Naive B cell (primary cell): ENCODE measurements at regions not wholly inside any gene's neighbourhood (a gene's known extent, or its start where the extent isn't known, plus 50 kb on each side); places are given as distances from the start of the nearest gene placed in this dataset.

Experiments
- ATAC-seq, 2 donors: fragments of 150-1000 bp; cut with Tn5 transposase; 2 replicates each; pipeline ENCODE4 v1.10.0; 2021; ENCODE audit warnings: low read depth in 2 of 2, mild to moderate bottlenecking in 2 of 2, moderate library complexity in 2 of 2
- DNase-seq: peaks from one replicate; pipeline ENCODE4 v3.0.0; 2022
- H3K27ac Mint-ChIP-seq, 6 donors: one replicate each; pipeline ENCODE4 v1.8.0; 2020 to 2022; ENCODE audit warnings: mild to moderate bottlenecking in 6 of 6, mixed read lengths in 6 of 6, moderate library complexity in 5 of 6, inconsistent platforms in 2 of 6
- H3K27me3 Mint-ChIP-seq, 3 donors: one replicate each; pipeline ENCODE4 v1.8.0; 2021 to 2022; ENCODE audit warnings: mixed read lengths in 3 of 3, mild to moderate bottlenecking in 1 of 3
- H3K36me3 Mint-ChIP-seq, 2 donors: one replicate each; pipeline ENCODE4 v1.8.0; 2020 to 2022; ENCODE audit warnings: mixed read lengths in 2 of 2, inconsistent platforms in 1 of 2, mild to moderate bottlenecking in 1 of 2
- H3K4me1 Mint-ChIP-seq, 3 donors: one replicate each; pipeline ENCODE4 v1.8.0; 2020 to 2022; ENCODE audit warnings: mixed read lengths in 3 of 3, inconsistent platforms in 1 of 3, mild to moderate bottlenecking in 1 of 3, moderate library complexity in 1 of 3
- H3K4me3 Mint-ChIP-seq, 8 donors: one replicate each; pipeline ENCODE4 v1.8.0; 2020 to 2022; ENCODE audit warnings: mild to moderate bottlenecking in 8 of 8, mixed read lengths in 8 of 8, moderate library complexity in 8 of 8, inconsistent platforms in 2 of 8
- H3K9me3 Mint-ChIP-seq, 7 donors: one replicate each; pipeline ENCODE4 v1.8.0; 2020 to 2022; ENCODE audit warnings: mixed read lengths in 7 of 7, mild to moderate bottlenecking in 5 of 7, inconsistent platforms in 2 of 7, moderate library complexity in 1 of 7

GRCh38 chr2:14330884-14331283, 301.6 kb upstream of the LRATD1 start:
- no peaks in the 10 kb centered on the region for H3K4me1 Mint-ChIP-seq
- H3K36me3 Mint-ChIP-seq, result no peaks in the 10 kb centered on the region
- peak overlapping the region in 1 of 6 donors; percentile 5 for H3K27ac Mint-ChIP-seq
- ATAC-seq (no peak), DNase-seq (no peak)
- no peak overlapping the region for H3K4me3 Mint-ChIP-seq
- peaks cover 0 to 3% (median 0%) of the 10 kb centered on the region in 3 donors for H3K27me3 Mint-ChIP-seq
- peaks cover 0 to 18% (median 3%) of the 10 kb centered on the region in 7 donors for H3K9me3 Mint-ChIP-seq

DNA sequence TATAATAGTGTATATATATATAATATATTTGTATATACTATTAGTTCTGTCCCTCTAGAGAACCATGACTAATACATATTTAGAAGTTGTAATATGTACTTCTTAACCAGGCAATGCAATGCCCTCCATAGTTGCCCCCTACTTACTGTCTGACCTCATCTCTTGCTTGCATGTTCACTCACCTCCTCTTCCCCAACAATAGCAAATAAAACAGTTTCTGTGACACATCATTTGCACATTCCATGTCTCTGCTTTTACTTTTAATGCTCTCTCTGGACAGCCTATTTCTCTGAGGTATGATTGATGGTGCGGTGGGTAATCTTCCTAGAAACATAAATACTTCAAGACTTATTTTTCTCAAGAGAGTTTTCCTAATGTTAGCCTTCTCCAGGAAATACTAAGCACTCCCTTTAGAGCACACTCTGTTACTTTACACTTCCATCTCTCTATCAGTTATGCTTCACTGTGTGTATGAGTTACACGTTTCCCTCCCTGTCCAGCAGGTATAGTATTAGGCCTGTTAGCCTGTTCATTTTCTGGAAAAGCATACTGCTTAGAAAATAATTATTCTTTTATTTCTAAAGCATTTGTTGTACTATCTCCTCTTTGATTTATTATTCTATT, 295.6 kb upstream of the LRATD1 start:
- ATAC-seq (no peak), DNase-seq (no peak)
- Mint-ChIP-seq H3K36me3 (no peaks in the 10 kb centered on the region), H3K9me3 (peaks cover 0 to 7% (median 2%) of the 10 kb centered on the region in 7 donors), H3K27ac (no peak overlapping the region), H3K4me3 (no peak overlapping the region), H3K4me1 (no peaks in the 10 kb centered on the region), H3K27me3 (no peaks in the 10 kb centered on the region)

- peaks cover 0 to 3% (median 0%) of the 10 kb centered on the region in 7 donors for H3K9me3 Mint-ChIP-seq
- DNase-seq (no peak), ATAC-seq (no peak)
- no peaks in the 10 kb centered on the region for H3K4me1 Mint-ChIP-seq
- no peak overlapping the region for H3K4me3 Mint-ChIP-seq
- no peaks in the 10 kb centered on the region for H3K27me3 Mint-ChIP-seq
- H3K36me3 Mint-ChIP-seq, result no peaks in the 10 kb centered on the region
- H3K27ac Mint-ChIP-seq, result no peak overlapping the region
These were observed 291.8 kb upstream of the LRATD1 start for GRCh38 chr2:14340703-14341102.

- Mint-ChIP-seq H3K4me1 (no peaks in the 10 kb centered on the region), H3K4me3 (no peak overlapping the region), H3K9me3 (peaks cover 0 to 3% (median 0%) of the 10 kb centered on the region in 7 donors), H3K36me3 (no peaks in the 10 kb centered on the region), H3K27ac (no peak overlapping the region), H3K27me3 (no peaks in the 10 kb centered on the region)
- ATAC-seq (no peak), DNase-seq (no peak)
These were observed 290.2 kb upstream of the LRATD1 start for GRCh38 chr2:14342313-14342712.

GRCh38 chr2:14344355-14344754, 288.2 kb upstream of the LRATD1 start:
- Mint-ChIP-seq H3K36me3 (no peaks in the 10 kb centered on the region), H3K4me3 (no peak overlapping the region), H3K27me3 (no peaks in the 10 kb centered on the region), H3K9me3 (peaks cover 0 to 3% (median 2%) of the 10 kb centered on the region in 7 donors), H3K4me1 (no peaks in the 10 kb centered on the region), H3K27ac (no peak overlapping the region)
- ATAC-seq (no peak), DNase-seq (no peak)

GRCh38 chr2:14348247-14348646, 284.3 kb upstream of the LRATD1 start:
- H3K27ac Mint-ChIP-seq, result peak overlapping the region in 1 of 6 donors; percentile 8
- H3K36me3 Mint-ChIP-seq, result no peaks in the 10 kb centered on the region
- no peak for DNase-seq
- no peaks in the 10 kb centered on the region for H3K4me1 Mint-ChIP-seq
- H3K27me3 Mint-ChIP-seq, result no peaks in the 10 kb centered on the region
- peaks cover 0 to 16% (median 3%) of the 10 kb centered on the region in 7 donors for H3K9me3 Mint-ChIP-seq
- no peak overlapping the region for H3K4me3 Mint-ChIP-seq
- ATAC-seq, result no peak

- no peak overlapping the region for H3K4me3 Mint-ChIP-seq
- ATAC-seq (no peak), DNase-seq (no peak)
- no peaks in the 10 kb centered on the region for H3K27me3 Mint-ChIP-seq
- peak overlapping the region in 1 of 6 donors; percentile 51 for H3K27ac Mint-ChIP-seq
- H3K36me3 Mint-ChIP-seq, result no peaks in the 10 kb centered on the region
- peaks cover 0 to 20% (median 3%) of the 10 kb centered on the region in 7 donors for H3K9me3 Mint-ChIP-seq
- H3K4me1 Mint-ChIP-seq, result no peaks in the 10 kb centered on the region
These were observed 281.7 kb upstream of the LRATD1 start for GRCh38 chr2:14350856-14351255.

GRCh38 chr2:14352067-14352466, 280.4 kb upstream of the LRATD1 start:
- Mint-ChIP-seq H3K4me1 (no peaks in the 10 kb centered on the region), H3K4me3 (no peak overlapping the region), H3K9me3 (peaks cover 0 to 23% (median 5%) of the 10 kb centered on the region in 7 donors), H3K27ac (no peak overlapping the region), H3K36me3 (no peaks in the 10 kb centered on the region), H3K27me3 (no peaks in the 10 kb centered on the region)
- no peak for ATAC-seq
- no peak for DNase-seq

GRCh38 chr2:14354231-14354630, 278.3 kb upstream of the LRATD1 start:
- no peak overlapping the region for H3K27ac Mint-ChIP-seq
- DNase-seq (no peak), ATAC-seq (no peak)
- H3K36me3 Mint-ChIP-seq, result no peaks in the 10 kb centered on the region
- no peak overlapping the region for H3K4me3 Mint-ChIP-seq
- peaks cover 0 to 21% (median 3%) of the 10 kb centered on the region in 7 donors for H3K9me3 Mint-ChIP-seq
- H3K27me3 Mint-ChIP-seq, result no peaks in the 10 kb centered on the region
- no peaks in the 10 kb centered on the region for H3K4me1 Mint-ChIP-seq

DNA sequence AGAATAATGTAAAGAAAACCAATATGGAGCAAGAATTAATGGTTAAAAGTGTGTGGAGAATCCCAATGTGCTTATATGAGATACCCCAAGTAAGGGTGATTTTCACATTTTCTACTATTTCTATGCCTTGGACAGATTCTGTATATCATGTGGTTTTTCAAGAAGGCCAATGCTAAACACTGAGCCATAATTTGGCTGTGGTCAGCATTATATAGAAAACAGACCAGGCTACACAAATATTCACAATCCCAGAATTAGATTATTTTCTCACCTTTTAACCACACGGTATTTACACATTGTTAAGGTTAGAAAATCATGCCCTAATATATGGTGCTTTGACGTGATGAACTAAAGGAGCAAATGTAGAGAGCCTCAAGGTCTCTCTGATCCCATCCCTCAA, 277.4 kb upstream of the LRATD1 start:
- H3K4me1 Mint-ChIP-seq, result no peaks in the 10 kb centered on the region
- no peak overlapping the region for H3K27ac Mint-ChIP-seq
- H3K36me3 Mint-ChIP-seq, result no peaks in the 10 kb centered on the region
- peaks cover 0 to 5% (median 0%) of the 10 kb centered on the region in 3 donors for H3K27me3 Mint-ChIP-seq
- DNase-seq (no peak), ATAC-seq (no peak)
- H3K4me3 Mint-ChIP-seq, result no peak overlapping the region
- H3K9me3 Mint-ChIP-seq, result peaks cover 0 to 13% (median 3%) of the 10 kb centered on the region in 7 donors

GRCh38 chr2:14358339-14358738, 274.2 kb upstream of the LRATD1 start:
- Mint-ChIP-seq H3K4me1 (no peaks in the 10 kb centered on the region), H3K27me3 (peaks cover 0 to 5% (median 0%) of the 10 kb centered on the region in 3 donors), H3K4me3 (no peak overlapping the region), H3K27ac (no peak overlapping the region), H3K9me3 (peaks cover 0 to 12% (median 4%) of the 10 kb centered on the region in 7 donors), H3K36me3 (no peaks in the 10 kb centered on the region)
- ATAC-seq (no peak), DNase-seq (no peak)

DNA sequence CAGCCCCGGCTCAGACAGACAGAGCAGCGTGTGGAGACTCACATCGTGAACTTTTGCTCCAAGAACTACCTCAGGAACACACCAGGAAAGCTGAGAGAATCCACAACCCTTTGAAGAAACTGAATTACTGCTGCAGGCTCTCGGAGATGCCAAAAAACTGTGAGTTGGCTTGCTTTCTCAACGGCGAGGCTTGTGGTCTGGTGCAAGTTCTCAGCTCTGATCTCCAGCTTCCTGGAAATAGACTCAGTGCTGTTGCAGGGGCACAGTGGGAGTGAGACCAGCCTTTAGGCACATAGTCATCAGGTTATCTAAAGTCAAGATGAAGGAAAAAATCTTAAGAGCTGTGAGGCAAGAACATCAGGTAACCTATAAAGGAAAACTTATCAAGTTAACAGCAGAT, 273.7 kb upstream of the LRATD1 start:
- no peaks in the 10 kb centered on the region for H3K36me3 Mint-ChIP-seq
- H3K27ac Mint-ChIP-seq, result no peak overlapping the region
- H3K27me3 Mint-ChIP-seq, result peaks cover 0 to 5% (median 0%) of the 10 kb centered on the region in 3 donors
- H3K4me1 Mint-ChIP-seq, result no peaks in the 10 kb centered on the region
- peaks cover 0 to 13% (median 4%) of the 10 kb centered on the region in 7 donors for H3K9me3 Mint-ChIP-seq
- no peak overlapping the region for H3K4me3 Mint-ChIP-seq
- ATAC-seq (no peak), DNase-seq (no peak)

GRCh38 chr2:14363137-14363536, 269.4 kb upstream of the LRATD1 start:
- Mint-ChIP-seq H3K4me1 (no peaks in the 10 kb centered on the region), H3K27ac (no peak overlapping the region), H3K4me3 (no peak overlapping the region), H3K36me3 (no peaks in the 10 kb centered on the region), H3K27me3 (peaks cover 0 to 5% (median 0%) of the 10 kb centered on the region in 3 donors), H3K9me3 (peaks cover 0 to 10% (median 2%) of the 10 kb centered on the region in 7 donors)
- DNase-seq (no peak), ATAC-seq (no peak)

DNA sequence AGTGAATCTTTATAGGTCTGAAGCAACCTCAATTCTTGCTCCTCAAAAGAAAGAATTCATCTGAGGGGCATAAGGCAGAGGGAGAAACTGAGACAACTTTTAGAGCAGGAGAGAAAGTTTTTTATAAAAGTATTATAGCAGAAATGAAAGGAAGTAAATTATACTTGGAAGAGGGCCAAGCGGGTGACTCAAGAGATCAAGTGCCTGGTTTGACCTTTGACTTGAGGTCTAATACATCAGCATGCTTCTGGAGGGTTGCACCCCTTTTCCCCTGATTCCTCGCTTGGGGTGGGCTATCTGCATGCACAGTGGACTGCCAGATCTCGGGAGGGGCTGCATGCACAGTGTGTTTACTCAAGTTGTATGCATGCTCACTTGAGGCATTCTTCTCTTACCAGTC, 268.5 kb upstream of the LRATD1 start:
- DNase-seq (no peak), ATAC-seq (no peak)
- H3K27me3 Mint-ChIP-seq, result peaks cover 0 to 5% (median 0%) of the 10 kb centered on the region in 3 donors
- peaks cover 0 to 10% (median 6%) of the 10 kb centered on the region in 7 donors for H3K9me3 Mint-ChIP-seq
- H3K36me3 Mint-ChIP-seq, result no peaks in the 10 kb centered on the region
- no peak overlapping the region for H3K4me3 Mint-ChIP-seq
- H3K4me1 Mint-ChIP-seq, result no peaks in the 10 kb centered on the region
- no peak overlapping the region for H3K27ac Mint-ChIP-seq
